ENCODE measurements at regions not wholly inside any gene's neighbourhood (a gene's known extent, or its start where the extent isn't known, plus 50 kb on each side); places are given as distances from the start of the nearest gene placed in this dataset.

GRCh38 chr1:245092638-245092976, 62.2 kb upstream of the KIF26B start:
- TF ChIP-seq CTCF (conservative IDR thresholded peaks at IDR 0.05; ENCODE audit: low read depth, low read length), result no peak
- DNase-seq (ENCODE audit: low read depth), result peak; percentile 40

GRCh38 chr1:245091818-245092637, 62.8 kb upstream of the KIF26B start:
- H3K4me3 ChIP-seq (ENCODE audit: low read depth, low read length), result no peak overlapping the region
- peak; percentile 99 for DNase-seq (ENCODE audit: low read depth)
- TF ChIP-seq CTCF (conservative IDR thresholded peaks at IDR 0.05; ENCODE audit: low read depth, low read length), result no peak

More at GRCh38 chr1:245092638-245092976, 62.2 kb upstream of the KIF26B start:
- no peak overlapping the region for H3K4me3 ChIP-seq (ENCODE audit: low read depth, low read length)

GRCh38 chr1:245091171-245091621, 63.6 kb upstream of the KIF26B start:
- H3K4me3 ChIP-seq (ENCODE audit: low read depth, low read length), result no peak overlapping the region
- no peak for TF ChIP-seq CTCF (conservative IDR thresholded peaks at IDR 0.05; ENCODE audit: low read depth, low read length)

GRCh38 chr1:245090491-245091090, 64.2 kb upstream of the KIF26B start:
- TF ChIP-seq CTCF (conservative IDR thresholded peaks at IDR 0.05; ENCODE audit: low read depth, low read length), result no peak
- no peak for DNase-seq (ENCODE audit: low read depth)
- no peak overlapping the region for H3K4me3 ChIP-seq (ENCODE audit: low read depth, low read length)

More at GRCh38 chr1:245091171-245091621, 63.6 kb upstream of the KIF26B start:
- peak; percentile 62 for DNase-seq (ENCODE audit: low read depth)

- no peak overlapping the region for H3K4me3 ChIP-seq (ENCODE audit: low read depth, low read length)
Observed at GRCh38 chr1:245087723-245088122, 67.1 kb upstream of the KIF26B start.

GRCh38 chr1:245086389-245086969, 68.3 kb upstream of the KIF26B start:
- no peak overlapping the region for H3K4me3 ChIP-seq (ENCODE audit: low read depth, low read length)
- peak; percentile 84 for DNase-seq (ENCODE audit: low read depth)
- TF ChIP-seq CTCF (conservative IDR thresholded peaks at IDR 0.05; ENCODE audit: low read depth, low read length), result no peak

More at GRCh38 chr1:245087723-245088122, 67.1 kb upstream of the KIF26B start:
- TF ChIP-seq CTCF (conservative IDR thresholded peaks at IDR 0.05; ENCODE audit: low read depth, low read length), result no peak
- DNase-seq (ENCODE audit: low read depth), result no peak
